HCT116 (cell line): ENCODE measurements at regions not wholly inside any gene's neighbourhood (a gene's known extent, or its start where the extent isn't known, plus 50 kb on each side); places are given as distances from the start of the nearest gene placed in this dataset.

Source experiments
- ATAC-seq: fragments of 200-7000 bp; cut with Tn5 transposase; 2 replicates; pipeline ENCODE4 v1.9.1; 2020; ENCODE audit warnings: mild to moderate bottlenecking, moderate library complexity
- BruUV-seq: library from RNA; stranded (reverse); fragments of 400-500 nt; replicated peaks from 2 replicates; lab custom pipeline; 2021; lab: Mats Ljungman, UMichigan
- CTCF ChIA-PET: fragments of 300-600 bp; sonication (Branson Sonifier 250); formaldehyde crosslinking; loops from one replicate; lab custom pipeline; 2021; ENCODE audit warnings: antibody characterized with exemption; lab: Charles Lee
- POLR2A ChIA-PET: fragments of 300-600, 350-600 bp; sonication (Branson Sonifier 250); formaldehyde crosslinking; loops from one replicate; lab custom pipeline; 2021; ENCODE audit warnings: antibody characterized with exemption; lab: Charles Lee
- RAD21 ChIA-PET, 2 experiments: fragments of 300-600 bp; sonication (Branson Sonifier 250); formaldehyde crosslinking; loops; one replicate each; lab custom pipeline; 2023; ENCODE audit warnings: low total read pairs in 2 of 2; ENCODE audit not compliant: uncharacterized antibody in 2 of 2, unreplicated experiment in 2 of 2, low non-redundant PET in 1 of 2; lab: Charles Lee
- DNase-seq: peaks from one replicate; pipeline ENCODE4 v3.0.0-alpha.2; 2010; ENCODE audit warnings: low read depth, low spot score
- H2AFZ ChIP-seq: fragments of 200-600 bp; shearing (Covaris generic), sonication (generic); 2 replicates; pipeline ENCODE4 v1.6.1; 2017; ENCODE audit warnings: low read depth, mixed run types, mixed read lengths, antibody characterized with exemption, low read length; ENCODE audit not compliant: poor library complexity, severe bottlenecking
- H3K27ac ChIP-seq: 2 replicates; pipeline ENCODE4 v1.5.1; 2012; ENCODE audit warnings: low read depth, low read length
- H3K27me3 ChIP-seq: fragments of 200-600 bp; sonication (generic); 2 replicates; pipeline ENCODE4 v1.6.1; 2016; ENCODE audit warnings: mixed run types, low read length, mixed read lengths; ENCODE audit not compliant: insufficient read depth
- H3K36me3 ChIP-seq, 2 experiments: fragments of 200-500 bp in 1 of 2; fragments of 200-600 bp in 1 of 2; sonication (Bioruptor generic) in 1 of 2; sonication (generic) in 1 of 2; 2 replicates each; pipeline versions ENCODE4 v1.5.1 to v1.6.1; 2014 to 2016; ENCODE audit warnings: low read length in 2 of 2, inconsistent platforms in 1 of 2, mixed read lengths in 1 of 2, mixed run types in 1 of 2; ENCODE audit not compliant: insufficient read depth in 2 of 2, control insufficient read depth in 1 of 2
- H3K4me1 ChIP-seq, 2 experiments: fragments of 200-600 bp in 1 of 2; sonication (generic) in 1 of 2; 2 replicates each; pipeline versions ENCODE4 v1.5.1 to v1.6.1; 2012 to 2017; ENCODE audit warnings: low read length in 2 of 2, inconsistent platforms in 1 of 2, mild to moderate bottlenecking in 1 of 2, mixed read lengths in 1 of 2, mixed run types in 1 of 2, moderate library complexity in 1 of 2; ENCODE audit not compliant: insufficient read depth in 2 of 2, control insufficient read depth in 1 of 2
- H3K4me2 ChIP-seq: fragments of 200-600 bp; sonication (generic); 2 replicates; pipeline ENCODE4 v1.6.1; 2017; ENCODE audit warnings: mixed run types, low read length, mixed read lengths
- H3K4me3 ChIP-seq, 2 experiments: fragments of 200-600 bp in 1 of 2; sonication (generic) in 1 of 2; replicated peaks in 1 of 2; 2 replicates each; pipeline ENCODE4 v1.5.1; 2011 to 2016; ENCODE audit warnings: low read length in 2 of 2, control low read depth in 1 of 2, low read depth in 1 of 2, mild to moderate bottlenecking in 1 of 2, mixed read lengths in 1 of 2, mixed run types in 1 of 2
- H3K79me2 ChIP-seq: fragments of 200-600 bp; sonication (generic); 2 replicates; pipeline ENCODE4 v1.6.1; 2017; ENCODE audit warnings: mild to moderate bottlenecking, mixed run types, low read length, moderate library complexity, mixed read lengths; ENCODE audit not compliant: insufficient read depth
- H3K9ac ChIP-seq: fragments of 200-600 bp; sonication (generic); 2 replicates; pipeline ENCODE4 v1.6.1; 2016; ENCODE audit warnings: low read length, mixed read lengths
- H3K9me2 ChIP-seq: fragments of 200-600 bp; sonication (generic), shearing (Covaris generic); 2 replicates; pipeline ENCODE4 v1.6.1; 2017; ENCODE audit warnings: mixed run types, mild to moderate bottlenecking, moderate library complexity; ENCODE audit not compliant: insufficient read depth
- H3K9me3 ChIP-seq, 2 experiments: fragments of 200-500 bp in 1 of 2; fragments of 200-600 bp in 1 of 2; sonication (Bioruptor generic) in 1 of 2; sonication (generic) in 1 of 2; 2 replicates each; pipeline ENCODE4 v1.6.1; 2014 to 2017; ENCODE audit warnings: low read length in 2 of 2, mixed read lengths in 2 of 2, inconsistent platforms in 1 of 2, low read depth in 1 of 2, mild to moderate bottlenecking in 1 of 2, mixed run types in 1 of 2, moderate library complexity in 1 of 2; ENCODE audit not compliant: control insufficient read depth in 1 of 2, insufficient read depth in 1 of 2
- H4K20me1 ChIP-seq: fragments of 200-600 bp; sonication (generic), shearing (Covaris generic); 2 replicates; pipeline ENCODE4 v1.6.1; 2017; ENCODE audit warnings: mixed run types, mild to moderate bottlenecking, moderate library complexity; ENCODE audit not compliant: insufficient read depth
- CBX3 ChIP-seq: IDR thresholded peaks from 2 replicates; pipeline ENCODE4 v1.6.1; 2012; ENCODE audit warnings: low read depth
- CEBPB ChIP-seq: IDR thresholded peaks from 2 replicates; pipeline ENCODE4 v1.6.1; 2012; ENCODE audit warnings: low read depth
- EGR1 ChIP-seq: IDR thresholded peaks from 2 replicates; pipeline ENCODE4 v1.6.1; 2012; ENCODE audit warnings: low read depth
- ELF1 ChIP-seq: IDR thresholded peaks from 2 replicates; pipeline ENCODE4 v1.6.1; 2012; ENCODE audit warnings: low read depth, borderline replicate concordance
- EZH2 ChIP-seq: fragments of 200-600 bp; sonication (generic); IDR thresholded peaks from 2 replicates; pipeline ENCODE4 v1.6.1; 2017; ENCODE audit warnings: antibody characterized with exemption, mixed run types
- EZH2phosphoT487 ChIP-seq: fragments of 200-600 bp; IDR thresholded peaks from 2 replicates; pipeline ENCODE4 v1.6.1; 2018; ENCODE audit warnings: antibody characterized with exemption, borderline replicate concordance
- FOSL1 ChIP-seq: IDR thresholded peaks from 2 replicates; pipeline ENCODE4 v1.6.1; 2012; ENCODE audit warnings: low read depth
- JUND ChIP-seq: IDR thresholded peaks from 2 replicates; pipeline ENCODE4 v1.6.1; 2012
- POLR2A ChIP-seq: IDR thresholded peaks from 2 replicates; pipeline ENCODE4 v1.7.0; 2011; ENCODE audit warnings: borderline replicate concordance; ENCODE audit not compliant: insufficient read depth, insufficient read length; ENCODE audit errors: extremely low read depth
- RAD21 ChIP-seq: IDR thresholded peaks from 2 replicates; pipeline ENCODE4 v1.6.1; 2012; ENCODE audit warnings: low read depth, mild to moderate bottlenecking
- REST ChIP-seq: IDR thresholded peaks from 2 replicates; pipeline ENCODE4 v1.6.1; 2012; ENCODE audit warnings: low read depth
- SIN3A ChIP-seq: IDR thresholded peaks from 2 replicates; pipeline ENCODE4 v1.6.1; 2012; ENCODE audit warnings: low read depth
- SP1 ChIP-seq: IDR thresholded peaks from 2 replicates; pipeline ENCODE4 v1.6.1; 2012; ENCODE audit warnings: low read depth
- YY1 ChIP-seq: IDR thresholded peaks from 2 replicates; pipeline ENCODE4 v1.6.1; 2011; ENCODE audit warnings: low read length, low read depth, moderate library complexity, mild to moderate bottlenecking; ENCODE audit not compliant: insufficient replicate concordance; ENCODE audit errors: extremely low read depth
- ZFX ChIP-seq: fragments of 450-650 bp; IDR thresholded peaks from 2 replicates; pipeline ENCODE4 v1.6.1; 2017
- intact Hi-C: fragments of 100-400 bp; cut with micrococcal nuclease; formaldehyde crosslinking; loops from 2 replicates; pipeline ENCODE4 v1.10.0; 2022
- TF ChIP-seq, protein P1 (sequence below): IDR thresholded peaks from 2 replicates; pipeline ENCODE4 v1.6.1; 2012

DNA sequence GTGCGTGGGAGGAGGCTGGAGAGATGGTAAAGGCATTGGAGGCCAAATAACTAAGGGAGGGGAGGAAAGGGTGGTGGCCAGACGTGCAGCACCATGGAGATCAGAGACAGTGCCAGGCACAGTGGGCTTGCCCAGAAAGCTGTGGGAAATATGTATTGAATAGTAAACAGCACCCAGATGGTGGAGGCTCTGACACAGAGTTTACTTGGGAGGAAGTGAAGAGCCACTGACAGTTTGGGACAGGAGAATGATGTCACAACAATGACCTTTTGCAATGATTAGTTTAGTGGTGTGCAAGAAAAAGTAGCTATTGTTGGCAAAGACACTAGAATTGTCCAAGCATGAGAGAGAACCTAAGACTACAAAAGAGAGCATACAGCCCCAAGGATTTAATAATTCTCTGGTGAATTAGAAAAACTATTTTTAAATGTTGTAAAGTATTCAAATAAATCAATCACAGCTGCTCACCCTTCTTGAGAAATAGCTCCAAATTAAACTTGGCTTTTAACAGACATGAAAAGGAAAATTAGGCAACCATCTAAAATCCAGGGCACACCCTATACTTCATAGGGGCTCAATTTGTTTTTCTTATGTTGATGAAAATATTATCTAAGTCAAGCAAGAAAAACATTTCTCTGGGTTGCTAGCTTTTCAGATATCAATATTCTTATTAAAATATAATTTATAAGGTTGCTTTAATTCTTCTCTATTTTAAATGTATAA is 458.7 kb upstream of the HNRNPA3 start:
- intact Hi-C loops = no loop called here
- RAD21 ChIA-PET = no interaction called here
- ATAC-seq = no peak
- no peaks in the 10 kb centered on the region for H3K9me3 ChIP-seq
- CTCF ChIA-PET = interaction anchor here (0.8 kb wide), 1 partner anchor 78 kb away, joined by 3 read pairs; no protein-coding TSS in a partner anchor
- H3K4me2 ChIP-seq = no peak overlapping the region
- H3K79me2 ChIP-seq = no peaks in the 10 kb centered on the region
- BruUV-seq = no TSS peak
- POLR2A ChIA-PET = no interaction called here
- H3K4me3 ChIP-seq = no peak overlapping the region
- DNase-seq = no peak
- TF ChIP-seq SP1 (no peak), POLR2A (no peak), SIN3A (no peak), EZH2phosphoT487 (no peak), CBX3 (no peak), EZH2 (no peak), JUND (no peak)
- H2AFZ ChIP-seq = no peak overlapping the region
- no peak overlapping the region for H3K9ac ChIP-seq
- peaks cover 53% of the 10 kb centered on the region for H3K27me3 ChIP-seq
- H3K27ac ChIP-seq = no peak overlapping the region
- no peaks in the 10 kb centered on the region for H4K20me1 ChIP-seq
- H3K4me1 ChIP-seq = no peaks in the 10 kb centered on the region
- no peaks in the 10 kb centered on the region for H3K36me3 ChIP-seq
- H3K9me2 ChIP-seq = no peaks in the 10 kb centered on the region

DNA sequence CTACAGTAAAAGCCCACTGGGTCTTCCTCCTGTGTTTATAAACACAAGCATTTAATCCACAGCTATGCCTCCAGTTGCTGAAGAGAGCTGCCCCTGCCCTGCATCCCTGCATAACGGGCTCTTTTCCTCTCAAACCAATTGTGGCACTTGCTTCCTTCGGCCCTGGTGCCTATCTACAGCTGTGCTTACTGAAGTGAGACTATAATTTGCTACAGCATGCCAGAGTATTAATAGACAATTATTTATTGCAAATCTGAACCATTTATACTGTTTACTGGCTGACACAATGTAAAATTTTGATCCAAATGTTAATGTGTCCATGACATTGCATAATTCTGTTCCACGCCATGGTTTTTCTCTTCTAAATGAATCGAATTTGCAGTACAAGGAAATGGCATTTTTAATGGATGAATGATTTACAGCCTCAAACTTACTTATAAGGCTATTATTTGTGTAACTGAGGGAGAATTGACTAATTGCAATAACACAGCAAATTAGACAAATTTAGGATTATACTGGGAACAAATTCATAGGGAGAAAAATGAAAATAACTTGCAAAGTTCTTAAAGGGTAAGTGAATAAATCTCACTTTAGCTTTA is 457.0 kb upstream of the HNRNPA3 start:
- Histone ChIP-seq H2AFZ (no peak overlapping the region), H3K4me3 (no peak overlapping the region), H3K9me3 (no peaks in the 10 kb centered on the region), H3K9me2 (no peaks in the 10 kb centered on the region), H3K27me3 (peaks cover 52% of the 10 kb centered on the region), H4K20me1 (no peaks in the 10 kb centered on the region), H3K27ac (no peak overlapping the region), H3K4me1 (no peaks in the 10 kb centered on the region), H3K36me3 (no peaks in the 10 kb centered on the region), H3K79me2 (no peaks in the 10 kb centered on the region), H3K9ac (no peak overlapping the region), H3K4me2 (no peak overlapping the region)
- DNase-seq (no peak), ATAC-seq (no peak)
- RAD21 ChIA-PET = no interaction called here
- no TSS peak for BruUV-seq
- intact Hi-C loops = no loop called here
- POLR2A ChIA-PET = no interaction called here
- CTCF ChIA-PET = no interaction called here
- TF ChIP-seq, protein P1, sequence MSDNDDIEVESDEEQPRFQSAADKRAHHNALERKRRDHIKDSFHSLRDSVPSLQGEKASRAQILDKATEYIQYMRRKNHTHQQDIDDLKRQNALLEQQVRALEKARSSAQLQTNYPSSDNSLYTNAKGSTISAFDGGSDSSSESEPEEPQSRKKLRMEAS = no peak
- no peak for TF ChIP-seq YY1
- TF ChIP-seq REST = no peak
- TF ChIP-seq ZFX = no peak
- TF ChIP-seq RAD21 = no peak
- TF ChIP-seq ELF1 = no peak
- TF ChIP-seq CEBPB = no peak
- TF ChIP-seq SP1 = no peak
- no peak for TF ChIP-seq CBX3
- no peak for TF ChIP-seq EGR1
- no peak for TF ChIP-seq FOSL1
